MM.1S (cell line): ENCODE measurements at regions not wholly inside any gene's neighbourhood (a gene's known extent, or its start where the extent isn't known, plus 50 kb on each side); places are given as distances from the start of the nearest gene placed in this dataset.

ENCODE experiments used
- DNase-seq: peaks from one replicate; pipeline ENCODE4 v3.0.0-alpha.2; 2015
- H2AFZ ChIP-seq: fragments of 300-600 bp; sonication (generic); 2 replicates; pipeline ENCODE4 v1.6.0; 2016; ENCODE audit warnings: antibody characterized with exemption, low read length
- H3F3A ChIP-seq: fragments of 300-600 bp; sonication (generic); 2 replicates; pipeline ENCODE4 v1.6.1; 2016; ENCODE audit warnings: mild to moderate bottlenecking, antibody characterized with exemption, low read length, moderate library complexity, mixed read lengths; ENCODE audit not compliant: insufficient read depth
- H3K27ac ChIP-seq: fragments of 300-600 bp; sonication (generic); 2 replicates; pipeline ENCODE4 v1.5.1; 2016; ENCODE audit warnings: mild to moderate bottlenecking, low read length
- H3K27me3 ChIP-seq: fragments of 300-600 bp; sonication (generic); replicated peaks from 2 replicates; pipeline ENCODE4 v1.6.0; 2016; ENCODE audit warnings: low read length; ENCODE audit not compliant: insufficient read depth
- H3K36me3 ChIP-seq: fragments of 300-600 bp; sonication (generic); replicated peaks from 2 replicates; pipeline ENCODE4 v1.6.1; 2016; ENCODE audit warnings: mild to moderate bottlenecking, low read length, mixed read lengths; ENCODE audit not compliant: insufficient read depth
- H3K4me1 ChIP-seq: fragments of 300-600 bp; sonication (generic); 2 replicates; pipeline ENCODE4 v1.6.1; 2016; ENCODE audit warnings: low read length, mixed read lengths
- H3K4me2 ChIP-seq: fragments of 300-600 bp; sonication (generic); 2 replicates; pipeline ENCODE4 v1.6.0; 2016; ENCODE audit warnings: low read depth, low read length
- H3K4me3 ChIP-seq: fragments of 300-600 bp; sonication (generic); 2 replicates; pipeline ENCODE4 v1.5.1; 2016; ENCODE audit warnings: low read length, mixed read lengths
- H3K79me2 ChIP-seq: fragments of 300-600 bp; sonication (generic); 2 replicates; pipeline ENCODE4 v1.6.1; 2016; ENCODE audit warnings: mixed run types, low read length, mixed read lengths
- H3K9ac ChIP-seq: fragments of 300-600 bp; sonication (generic); 2 replicates; pipeline ENCODE4 v1.6.1; 2016; ENCODE audit warnings: low read length, mixed read lengths
- H3K9me2 ChIP-seq: fragments of 300-600 bp; sonication (generic); replicated peaks from 2 replicates; pipeline ENCODE4 v1.6.1; 2016; ENCODE audit warnings: mild to moderate bottlenecking, low read length, mixed read lengths; ENCODE audit not compliant: insufficient read depth
- H3K9me3 ChIP-seq: fragments of 300-600 bp; sonication (generic); replicated peaks from 2 replicates; pipeline ENCODE4 v1.6.1; 2016; ENCODE audit warnings: mild to moderate bottlenecking, low read length, mixed read lengths; ENCODE audit not compliant: insufficient read depth
- H4K20me1 ChIP-seq: fragments of 300-600 bp; sonication (generic); 2 replicates; pipeline ENCODE4 v1.6.1; 2016; ENCODE audit warnings: mild to moderate bottlenecking, low read length, moderate library complexity, mixed read lengths; ENCODE audit not compliant: insufficient read depth
- CTCF ChIP-seq: fragments of 300-600 bp; sonication (generic); IDR thresholded peaks from 2 replicates; pipeline ENCODE4 v1.5.1; 2016; ENCODE audit warnings: antibody characterized with exemption, low read length, mixed read lengths
- EZH2 ChIP-seq: fragments of 300-600 bp; sonication (generic); optimal IDR thresholded peaks from 2 replicates; pipeline ENCODE3; 2017; ENCODE audit warnings: low read depth, mild to moderate bottlenecking, antibody characterized with exemption, low read length, mixed read lengths
- EZH2phosphoT487 ChIP-seq: fragments of 300-600 bp; sonication (generic); IDR thresholded peaks from 2 replicates; pipeline ENCODE4 v1.6.1; 2018; ENCODE audit warnings: antibody characterized with exemption, low read length

- Histone ChIP-seq H3K4me2 (no peak overlapping the region), H3K27ac (no peak overlapping the region), H3K9me2 (no peaks in the 10 kb centered on the region), H3K9me3 (no peaks in the 10 kb centered on the region), H4K20me1 (no peaks in the 10 kb centered on the region), H3K79me2 (no peaks in the 10 kb centered on the region), H3K4me1 (no peaks in the 10 kb centered on the region), H3K27me3 (no peaks in the 10 kb centered on the region), H3K9ac (no peak overlapping the region), H3K4me3 (no peak overlapping the region), H2AFZ (no peak overlapping the region), H3F3A (no peaks in the 10 kb centered on the region), H3K36me3 (no peaks in the 10 kb centered on the region)
- DNase-seq: no peak
- TF ChIP-seq EZH2phosphoT487: no peak
- TF ChIP-seq CTCF: no peak
- no peak for TF ChIP-seq EZH2
These were observed 87.7 kb upstream of the PIEZO2 start for GRCh38 chr18:11237066-11237465.

GRCh38 chr18:11224153-11224552, 74.8 kb upstream of the PIEZO2 start:
- no peaks in the 10 kb centered on the region for H4K20me1 ChIP-seq
- no peaks in the 10 kb centered on the region for H3F3A ChIP-seq
- no peak overlapping the region for H3K4me3 ChIP-seq
- no peaks in the 10 kb centered on the region for H3K79me2 ChIP-seq
- no peak overlapping the region for H3K27ac ChIP-seq
- no peak overlapping the region for H3K4me2 ChIP-seq
- H3K4me1 ChIP-seq: no peaks in the 10 kb centered on the region
- H3K9ac ChIP-seq: no peak overlapping the region
- no peak overlapping the region for H2AFZ ChIP-seq
- H3K9me2 ChIP-seq: no peaks in the 10 kb centered on the region
- no peak for DNase-seq
- H3K9me3 ChIP-seq: no peaks in the 10 kb centered on the region
- no peak for TF ChIP-seq CTCF
- TF ChIP-seq EZH2phosphoT487: no peak
- no peak for TF ChIP-seq EZH2
- no peaks in the 10 kb centered on the region for H3K36me3 ChIP-seq
- H3K27me3 ChIP-seq: no peaks in the 10 kb centered on the region

- Histone ChIP-seq H3K36me3 (no peaks in the 10 kb centered on the region), H2AFZ (no peak overlapping the region), H3F3A (no peaks in the 10 kb centered on the region), H3K27ac (no peak overlapping the region), H3K4me2 (no peak overlapping the region), H4K20me1 (no peaks in the 10 kb centered on the region), H3K9me3 (no peaks in the 10 kb centered on the region), H3K4me1 (no peaks in the 10 kb centered on the region), H3K79me2 (no peaks in the 10 kb centered on the region), H3K27me3 (no peaks in the 10 kb centered on the region), H3K9me2 (no peaks in the 10 kb centered on the region), H3K4me3 (no peak overlapping the region), H3K9ac (no peak overlapping the region)
- TF ChIP-seq CTCF (no peak), EZH2 (no peak)
- DNase-seq: no peak
These were observed 70.2 kb upstream of the PIEZO2 start for GRCh38 chr18:11219571-11219970.
